Neuronal stem cell (in vitro differentiated cells): ENCODE measurements at regions not wholly inside any gene's neighbourhood (a gene's known extent, or its start where the extent isn't known, plus 50 kb on each side); places are given as distances from the start of the nearest gene placed in this dataset.

Experiments used
- DNase-seq: peaks from one replicate; pipeline ENCODE4 v3.0.0-alpha.2; 2013; ENCODE audit warnings: low spot score
- H2AFZ ChIP-seq: one replicate; pipeline ENCODE4 v1.6.1; 2013; ENCODE audit warnings: mild to moderate bottlenecking, low read length, inconsistent platforms
- H2AK5ac ChIP-seq: 2 replicates; pipeline ENCODE4 v1.6.1; 2013; ENCODE audit warnings: low read depth, mild to moderate bottlenecking, inconsistent platforms, low read length, moderate library complexity, mixed read lengths
- H2BK120ac ChIP-seq: 2 replicates; pipeline ENCODE4 v1.6.1; 2013; ENCODE audit warnings: low read depth, mild to moderate bottlenecking, inconsistent platforms, low read length, moderate library complexity, mixed read lengths
- H2BK12ac ChIP-seq: one replicate; pipeline ENCODE4 v1.6.1; 2013; ENCODE audit warnings: low read length, inconsistent platforms
- H2BK15ac ChIP-seq: 2 replicates; pipeline ENCODE4 v1.6.1; 2013; ENCODE audit warnings: mild to moderate bottlenecking, low read length, inconsistent platforms, mixed read lengths
- H2BK5ac ChIP-seq: one replicate; pipeline ENCODE4 v1.6.1; 2013; ENCODE audit warnings: inconsistent platforms, mild to moderate bottlenecking, low read length, moderate library complexity
- H3K14ac ChIP-seq: one replicate; pipeline ENCODE4 v1.6.1; 2013; ENCODE audit warnings: low read length, inconsistent platforms
- H3K18ac ChIP-seq: 2 replicates; pipeline ENCODE4 v1.6.1; 2013; ENCODE audit warnings: low read length, inconsistent platforms
- H3K23ac ChIP-seq: 2 replicates; pipeline ENCODE4 v1.6.1; 2013; ENCODE audit warnings: low read depth, mild to moderate bottlenecking, mixed read lengths, low read length, inconsistent platforms; ENCODE audit not compliant: poor library complexity
- H3K27ac ChIP-seq: replicated peaks from 3 replicates; pipeline ENCODE4 v1.5.1; 2013; ENCODE audit warnings: low read length, inconsistent platforms
- H3K27me3 ChIP-seq, 3 experiments: 2 replicates each; pipeline ENCODE4 v1.6.1; 2013; ENCODE audit warnings: low read length in 3 of 3, mild to moderate bottlenecking in 2 of 3, inconsistent platforms in 1 of 3, low read depth in 1 of 3, mixed read lengths in 1 of 3, moderate library complexity in 1 of 3; ENCODE audit not compliant: control insufficient read depth in 3 of 3, insufficient read depth in 3 of 3
- H3K36me3 ChIP-seq, 2 donors: replicated peaks in 1 of 2; 2 replicates each; pipeline ENCODE4 v1.6.1; 2013; ENCODE audit warnings: low read length in 2 of 2; ENCODE audit not compliant: control insufficient read depth in 2 of 2, insufficient read depth in 2 of 2
- H3K4ac ChIP-seq: 2 replicates; pipeline ENCODE4 v1.6.1; 2013; ENCODE audit warnings: inconsistent platforms, mild to moderate bottlenecking, low read length, moderate library complexity
- H3K4me1 ChIP-seq, 2 donors: 1 replicate in 1 of 2; 2 replicates in 1 of 2; pipeline ENCODE4 v1.6.1; 2013; ENCODE audit warnings: low read length in 2 of 2, low read depth in 1 of 2; ENCODE audit not compliant: control insufficient read depth in 2 of 2, insufficient read depth in 1 of 2
- H3K4me2 ChIP-seq: one replicate; pipeline ENCODE4 v1.6.1; 2013; ENCODE audit warnings: mild to moderate bottlenecking, low read length, inconsistent platforms; ENCODE audit not compliant: insufficient read depth, poor library complexity, severe bottlenecking
- H3K4me3 ChIP-seq, 2 donors: 2 replicates each; pipeline ENCODE4 v1.5.1; 2013; ENCODE audit warnings: low read length in 2 of 2, mild to moderate bottlenecking in 2 of 2, inconsistent platforms in 1 of 2, moderate library complexity in 1 of 2
- H3K79me1 ChIP-seq: one replicate; pipeline ENCODE4 v1.6.1; 2013; ENCODE audit warnings: low read depth, mild to moderate bottlenecking, inconsistent platforms, low read length, moderate library complexity
- H3K9ac ChIP-seq: one replicate; pipeline ENCODE4 v1.6.1; 2013; ENCODE audit warnings: mild to moderate bottlenecking, low read depth, low read length, inconsistent platforms; ENCODE audit not compliant: poor library complexity
- H3K9me3 ChIP-seq, 2 donors: replicated peaks in 1 of 2; 2 replicates each; pipeline versions ENCODE3 to v1.6.1; 2013; ENCODE audit warnings: low read length in 2 of 2, mild to moderate bottlenecking in 2 of 2, inconsistent platforms in 1 of 2, low read depth in 1 of 2, mixed read lengths in 1 of 2, moderate library complexity in 1 of 2; ENCODE audit not compliant: control insufficient read depth in 2 of 2, insufficient read depth in 1 of 2
- H4K8ac ChIP-seq: one replicate; pipeline ENCODE4 v1.6.1; 2013; ENCODE audit warnings: low read depth, mild to moderate bottlenecking, inconsistent platforms, low read length, moderate library complexity
- H4K91ac ChIP-seq: one replicate; pipeline ENCODE4 v1.6.1; 2013; ENCODE audit warnings: low read length, low read depth, mild to moderate bottlenecking, inconsistent platforms; ENCODE audit not compliant: poor library complexity
- WGBS, 2 donors: extraction: QIAGEN DNeasy Blood & Tissue Kit; methylation state at CpG; one replicate each; pipeline ENCODE4 v1.1.7; 2013; ENCODE audit warnings: missing lambda C conversion rate in 2 of 2, mixed read lengths in 1 of 2; ENCODE audit not compliant: insufficient read length in 2 of 2, insufficient replicate concordance in 1 of 2; ENCODE audit errors: extremely low coverage in 2 of 2; 5-methylcytosine and 5-hydroxymethylcytosine counted together

GRCh38 chr5:163997965-163998364 lies 492.5 kb downstream of the MAT2B start:
- Histone ChIP-seq H3K9ac (no peak overlapping the region), H3K14ac (no peak overlapping the region), H4K8ac (no peak overlapping the region), H3K4ac (no peak overlapping the region), H2BK15ac (no peak overlapping the region), H3K36me3 (no peaks in the 10 kb centered on the region), H3K27ac (no peak overlapping the region), H2BK12ac (no peak overlapping the region), H3K23ac (no peak overlapping the region), H2BK5ac (no peak overlapping the region), H3K79me1 (no peaks in the 10 kb centered on the region), H3K4me3 (no peak overlapping the region), H3K18ac (no peak overlapping the region), H4K91ac (no peak overlapping the region), H3K9me3 (no peaks in the 10 kb centered on the region), H3K4me2 (no peak overlapping the region), H2BK120ac (no peak overlapping the region), H2AK5ac (no peak overlapping the region), H3K4me1 (peaks cover 6 to 10% of the 10 kb centered on the region in 2 donors), H3K27me3 (no peaks in the 10 kb centered on the region), H2AFZ (no peak overlapping the region)
- DNase-seq = no peak

- Histone ChIP-seq H4K91ac (no peak overlapping the region), H3K27ac (no peak overlapping the region), H2BK15ac (no peak overlapping the region), H2BK12ac (no peak overlapping the region), H3K9me3 (no peaks in the 10 kb centered on the region), H3K18ac (no peak overlapping the region), H3K23ac (no peak overlapping the region), H2AFZ (no peak overlapping the region), H3K4me2 (no peak overlapping the region), H3K27me3 (no peaks in the 10 kb centered on the region), H2AK5ac (no peak overlapping the region), H3K4me3 (no peak overlapping the region), H2BK5ac (no peak overlapping the region), H3K79me1 (no peaks in the 10 kb centered on the region), H3K36me3 (no peaks in the 10 kb centered on the region), H3K4ac (no peak overlapping the region), H3K4me1 (peaks cover 5 to 10% of the 10 kb centered on the region in 2 donors), H2BK120ac (no peak overlapping the region), H4K8ac (no peak overlapping the region), H3K9ac (no peak overlapping the region), H3K14ac (no peak overlapping the region)
- no peak for DNase-seq
- WGBS, 2 donors = no CpG with 5 or more reads among the region's 3 CpGs
Measured at GRCh38 chr5:164000241-164000640, 494.8 kb downstream of the MAT2B start.

GRCh38 chr5:164000819-164001218 lies 495.4 kb downstream of the MAT2B start:
- no peak overlapping the region for H3K4ac ChIP-seq
- no peak overlapping the region for H3K4me2 ChIP-seq
- no peak overlapping the region for H4K91ac ChIP-seq
- H2AK5ac ChIP-seq = no peak overlapping the region
- no peak for DNase-seq
- H3K27ac ChIP-seq = no peak overlapping the region
- no peak overlapping the region for H2BK15ac ChIP-seq
- whole genome bisulfite sequencing, 2 donors = no CpG with 5 or more reads among the region's 3 CpGs
- no peaks in the 10 kb centered on the region for H3K9me3 ChIP-seq
- no peaks in the 10 kb centered on the region for H3K36me3 ChIP-seq
- no peak overlapping the region for H3K18ac ChIP-seq
- no peaks in the 10 kb centered on the region for H3K79me1 ChIP-seq
- H3K4me1 ChIP-seq = peaks cover 5 to 10% of the 10 kb centered on the region in 2 donors
- H2BK120ac ChIP-seq = no peak overlapping the region
- H2BK12ac ChIP-seq = no peak overlapping the region
- no peak overlapping the region for H2BK5ac ChIP-seq
- H2AFZ ChIP-seq = no peak overlapping the region
- H3K27me3 ChIP-seq = no peaks in the 10 kb centered on the region
- no peak overlapping the region for H3K9ac ChIP-seq
- H3K14ac ChIP-seq = no peak overlapping the region
- no peak overlapping the region for H3K4me3 ChIP-seq
- H4K8ac ChIP-seq = no peak overlapping the region
- no peak overlapping the region for H3K23ac ChIP-seq

GRCh38 chr5:164002214-164002613 lies 496.8 kb downstream of the MAT2B start:
- H3K4me3 ChIP-seq = no peak overlapping the region
- no peak overlapping the region for H2BK120ac ChIP-seq
- H2AK5ac ChIP-seq = no peak overlapping the region
- no peak overlapping the region for H3K4me2 ChIP-seq
- H2BK15ac ChIP-seq = no peak overlapping the region
- H3K79me1 ChIP-seq = no peaks in the 10 kb centered on the region
- no peaks in the 10 kb centered on the region for H3K27me3 ChIP-seq
- no peak overlapping the region for H3K23ac ChIP-seq
- no peak overlapping the region for H4K8ac ChIP-seq
- H3K9ac ChIP-seq = no peak overlapping the region
- H2BK12ac ChIP-seq = no peak overlapping the region
- DNase-seq = no peak
- no peak overlapping the region for H2BK5ac ChIP-seq
- peaks cover 5 to 10% of the 10 kb centered on the region in 2 donors for H3K4me1 ChIP-seq
- WGBS, 2 donors = no CpG with 5 or more reads among the region's 3 CpGs
- no peaks in the 10 kb centered on the region for H3K36me3 ChIP-seq
- H3K18ac ChIP-seq = no peak overlapping the region
- H3K14ac ChIP-seq = no peak overlapping the region
- H2AFZ ChIP-seq = no peak overlapping the region
- no peak overlapping the region for H3K4ac ChIP-seq
- H3K9me3 ChIP-seq = no peaks in the 10 kb centered on the region
- no peak overlapping the region for H3K27ac ChIP-seq
- no peak overlapping the region for H4K91ac ChIP-seq
